Gastrocnemius medialis (tissue), 4 donors: ENCODE measurements at regions not wholly inside any gene's neighbourhood (a gene's known extent, or its start where the extent isn't known, plus 50 kb on each side); places are given as distances from the start of the nearest gene placed in this dataset.

ENCODE experiments used
- POLR2A ChIP-seq, 2 donors: fragments of 450-650 bp; IDR thresholded peaks; one replicate each; pipeline ENCODE4 v1.6.1; 2017; ENCODE audit warnings: antibody characterized with exemption in 2 of 2, mild to moderate bottlenecking in 2 of 2, moderate library complexity in 2 of 2
- TF ChIP-seq, protein P1 (sequence below), 5 experiments: fragments of 450-650 bp in 3 of 5; fragments of 200-600 bp in 2 of 5; sonication (generic) in 2 of 5; IDR thresholded peaks in 4 of 5; conservative IDR thresholded peaks in 1 of 5; 1 replicate in 4 of 5; 2 replicates in 1 of 5; pipeline ENCODE4 v1.5.1; 2016 to 2019; ENCODE audit warnings: antibody characterized with exemption in 5 of 5, mild to moderate bottlenecking in 3 of 5, moderate library complexity in 3 of 5

GRCh38 chr21:18117176-18117575 is 127.5 kb upstream of the CHODL start:
- TF ChIP-seq POLR2A (IDR thresholded peaks at IDR 0.05), result no peak
- TF ChIP-seq, protein P1, sequence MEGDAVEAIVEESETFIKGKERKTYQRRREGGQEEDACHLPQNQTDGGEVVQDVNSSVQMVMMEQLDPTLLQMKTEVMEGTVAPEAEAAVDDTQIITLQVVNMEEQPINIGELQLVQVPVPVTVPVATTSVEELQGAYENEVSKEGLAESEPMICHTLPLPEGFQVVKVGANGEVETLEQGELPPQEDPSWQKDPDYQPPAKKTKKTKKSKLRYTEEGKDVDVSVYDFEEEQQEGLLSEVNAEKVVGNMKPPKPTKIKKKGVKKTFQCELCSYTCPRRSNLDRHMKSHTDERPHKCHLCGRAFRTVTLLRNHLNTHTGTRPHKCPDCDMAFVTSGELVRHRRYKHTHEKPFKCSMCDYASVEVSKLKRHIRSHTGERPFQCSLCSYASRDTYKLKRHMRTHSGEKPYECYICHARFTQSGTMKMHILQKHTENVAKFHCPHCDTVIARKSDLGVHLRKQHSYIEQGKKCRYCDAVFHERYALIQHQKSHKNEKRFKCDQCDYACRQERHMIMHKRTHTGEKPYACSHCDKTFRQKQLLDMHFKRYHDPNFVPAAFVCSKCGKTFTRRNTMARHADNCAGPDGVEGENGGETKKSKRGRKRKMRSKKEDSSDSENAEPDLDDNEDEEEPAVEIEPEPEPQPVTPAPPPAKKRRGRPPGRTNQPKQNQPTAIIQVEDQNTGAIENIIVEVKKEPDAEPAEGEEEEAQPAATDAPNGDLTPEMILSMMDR (IDR thresholded peaks at IDR 0.05 in 4 of 5, conservative IDR thresholded peaks at IDR 0.05 in 1 of 5), result no peak
